CD4-positive, alpha-beta T cell treated with Interleukin-6 at 100 ng/mL for 8 hours (primary cell): ENCODE measurements at regions not wholly inside any gene's neighbourhood (a gene's known extent, or its start where the extent isn't known, plus 50 kb on each side); places are given as distances from the start of the nearest gene placed in this dataset.

Experiments
- DNase-seq: peaks from one replicate; pipeline ENCODE4 v3.0.0-alpha.2; 2020; ENCODE audit warnings: mixed read lengths, low spot score

- DNase-seq, result no peak
Measured at GRCh38 chr15:85889956-85890619, 95.4 kb upstream of the KLHL25 start.

GRCh38 chr15:85890620-85890980, 95.9 kb upstream of the KLHL25 start:
- DNase-seq, result no peak

- DNase-seq, result no peak
Measured at GRCh38 chr15:85891470-85891869, 96.7 kb upstream of the KLHL25 start.

- no peak for DNase-seq
Measured at GRCh38 chr15:85892232-85892631, 97.5 kb upstream of the KLHL25 start.

GRCh38 chr15:85897207-85897894, 102.6 kb upstream of the KLHL25 start:
- no peak for DNase-seq

- DNase-seq, result no peak
Measured at GRCh38 chr15:85897895-85898717, 103.4 kb upstream of the KLHL25 start.

GRCh38 chr15:85899927-85900326, 105.2 kb upstream of the KLHL25 start:
- no peak for DNase-seq

- no peak for DNase-seq
Measured at GRCh38 chr15:85905751-85906450, 111.2 kb upstream of the KLHL25 start.

- no peak for DNase-seq
Measured at GRCh38 chr15:85906640-85907039, 111.9 kb upstream of the KLHL25 start.

- DNase-seq, result no peak
Measured at GRCh38 chr15:85910834-85911233, 116.1 kb upstream of the KLHL25 start.

- no peak for DNase-seq
Measured at GRCh38 chr15:85913461-85913860, 118.7 kb upstream of the KLHL25 start.

- DNase-seq, result no peak
Measured at GRCh38 chr15:85920956-85921355, 126.2 kb upstream of the KLHL25 start.

GRCh38 chr15:85924088-85924487, 129.4 kb upstream of the KLHL25 start:
- DNase-seq, result no peak

- no peak for DNase-seq
Measured at GRCh38 chr15:85925649-85926237, 131.0 kb upstream of the KLHL25 start.

- no peak for DNase-seq
Measured at GRCh38 chr15:85926834-85927233, 132.1 kb upstream of the KLHL25 start.

- peak; percentile 6 for DNase-seq
Measured at GRCh38 chr15:85927931-85928537, 133.3 kb upstream of the KLHL25 start.

- no peak for DNase-seq
Measured at GRCh38 chr15:85929786-85930185, 135.1 kb upstream of the KLHL25 start.

GRCh38 chr15:85932391-85932790, 137.7 kb upstream of the KLHL25 start:
- DNase-seq, result no peak

GRCh38 chr15:85934691-85935090, 140.0 kb upstream of the KLHL25 start:
- no peak for DNase-seq

- no peak for DNase-seq
Measured at GRCh38 chr15:85935182-85935581, 140.5 kb upstream of the KLHL25 start.

GRCh38 chr15:85937661-85938060, 142.0 kb upstream of the AGBL1 start:
- no peak for DNase-seq
